H1 (cell line): ENCODE measurements at regions not wholly inside any gene's neighbourhood (a gene's known extent, or its start where the extent isn't known, plus 50 kb on each side); places are given as distances from the start of the nearest gene placed in this dataset.

Experiments
- SIN3A ChIP-seq, 2 experiments: IDR thresholded peaks in 1 of 2; conservative IDR thresholded peaks in 1 of 2; 2 replicates each; pipeline ENCODE4 v1.6.1; 2011 to 2012; ENCODE audit warnings: low read length in 2 of 2, improper control_type of control experiment in 1 of 2, low read depth in 1 of 2, mild to moderate bottlenecking in 1 of 2
- SIRT6 ChIP-seq: IDR thresholded peaks from one replicate; pipeline ENCODE4 v1.7.1; 2012; ENCODE audit warnings: low read length, inconsistent platforms
- TAF1 ChIP-seq: IDR thresholded peaks from 2 replicates; pipeline ENCODE4 v1.6.1; 2011; ENCODE audit warnings: mild to moderate bottlenecking, low read depth, low read length
- TF ChIP-seq, protein P1 (sequence below): fragments of 300-600 bp; sonication (generic); IDR thresholded peaks from 2 replicates; pipeline ENCODE4 v1.7.1; 2012; ENCODE audit warnings: low read length, moderate library complexity, mild to moderate bottlenecking, inconsistent platforms; ENCODE audit not compliant: insufficient replicate concordance

DNA sequence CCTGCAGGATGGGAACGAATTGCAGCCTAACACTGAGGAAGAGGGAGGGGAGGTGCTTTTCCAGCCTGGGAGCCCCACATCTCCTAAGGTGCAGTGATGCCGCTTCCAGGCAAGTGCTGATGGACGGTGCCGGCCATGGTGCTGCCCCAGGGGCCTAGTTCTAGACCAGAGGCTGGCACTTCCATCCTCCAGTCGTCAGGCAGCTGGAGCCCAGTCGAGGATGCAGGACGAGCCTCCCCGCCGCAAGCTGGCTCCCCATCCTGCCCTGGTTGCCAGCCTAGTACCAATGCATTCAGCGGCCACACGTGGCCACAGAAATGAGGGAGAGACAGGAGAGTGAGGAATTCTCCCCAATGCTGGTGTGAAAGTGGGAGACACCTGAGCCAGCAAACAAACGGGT is 413.5 kb downstream of the ZNF516 start (continued):
- TF ChIP-seq, protein P1, sequence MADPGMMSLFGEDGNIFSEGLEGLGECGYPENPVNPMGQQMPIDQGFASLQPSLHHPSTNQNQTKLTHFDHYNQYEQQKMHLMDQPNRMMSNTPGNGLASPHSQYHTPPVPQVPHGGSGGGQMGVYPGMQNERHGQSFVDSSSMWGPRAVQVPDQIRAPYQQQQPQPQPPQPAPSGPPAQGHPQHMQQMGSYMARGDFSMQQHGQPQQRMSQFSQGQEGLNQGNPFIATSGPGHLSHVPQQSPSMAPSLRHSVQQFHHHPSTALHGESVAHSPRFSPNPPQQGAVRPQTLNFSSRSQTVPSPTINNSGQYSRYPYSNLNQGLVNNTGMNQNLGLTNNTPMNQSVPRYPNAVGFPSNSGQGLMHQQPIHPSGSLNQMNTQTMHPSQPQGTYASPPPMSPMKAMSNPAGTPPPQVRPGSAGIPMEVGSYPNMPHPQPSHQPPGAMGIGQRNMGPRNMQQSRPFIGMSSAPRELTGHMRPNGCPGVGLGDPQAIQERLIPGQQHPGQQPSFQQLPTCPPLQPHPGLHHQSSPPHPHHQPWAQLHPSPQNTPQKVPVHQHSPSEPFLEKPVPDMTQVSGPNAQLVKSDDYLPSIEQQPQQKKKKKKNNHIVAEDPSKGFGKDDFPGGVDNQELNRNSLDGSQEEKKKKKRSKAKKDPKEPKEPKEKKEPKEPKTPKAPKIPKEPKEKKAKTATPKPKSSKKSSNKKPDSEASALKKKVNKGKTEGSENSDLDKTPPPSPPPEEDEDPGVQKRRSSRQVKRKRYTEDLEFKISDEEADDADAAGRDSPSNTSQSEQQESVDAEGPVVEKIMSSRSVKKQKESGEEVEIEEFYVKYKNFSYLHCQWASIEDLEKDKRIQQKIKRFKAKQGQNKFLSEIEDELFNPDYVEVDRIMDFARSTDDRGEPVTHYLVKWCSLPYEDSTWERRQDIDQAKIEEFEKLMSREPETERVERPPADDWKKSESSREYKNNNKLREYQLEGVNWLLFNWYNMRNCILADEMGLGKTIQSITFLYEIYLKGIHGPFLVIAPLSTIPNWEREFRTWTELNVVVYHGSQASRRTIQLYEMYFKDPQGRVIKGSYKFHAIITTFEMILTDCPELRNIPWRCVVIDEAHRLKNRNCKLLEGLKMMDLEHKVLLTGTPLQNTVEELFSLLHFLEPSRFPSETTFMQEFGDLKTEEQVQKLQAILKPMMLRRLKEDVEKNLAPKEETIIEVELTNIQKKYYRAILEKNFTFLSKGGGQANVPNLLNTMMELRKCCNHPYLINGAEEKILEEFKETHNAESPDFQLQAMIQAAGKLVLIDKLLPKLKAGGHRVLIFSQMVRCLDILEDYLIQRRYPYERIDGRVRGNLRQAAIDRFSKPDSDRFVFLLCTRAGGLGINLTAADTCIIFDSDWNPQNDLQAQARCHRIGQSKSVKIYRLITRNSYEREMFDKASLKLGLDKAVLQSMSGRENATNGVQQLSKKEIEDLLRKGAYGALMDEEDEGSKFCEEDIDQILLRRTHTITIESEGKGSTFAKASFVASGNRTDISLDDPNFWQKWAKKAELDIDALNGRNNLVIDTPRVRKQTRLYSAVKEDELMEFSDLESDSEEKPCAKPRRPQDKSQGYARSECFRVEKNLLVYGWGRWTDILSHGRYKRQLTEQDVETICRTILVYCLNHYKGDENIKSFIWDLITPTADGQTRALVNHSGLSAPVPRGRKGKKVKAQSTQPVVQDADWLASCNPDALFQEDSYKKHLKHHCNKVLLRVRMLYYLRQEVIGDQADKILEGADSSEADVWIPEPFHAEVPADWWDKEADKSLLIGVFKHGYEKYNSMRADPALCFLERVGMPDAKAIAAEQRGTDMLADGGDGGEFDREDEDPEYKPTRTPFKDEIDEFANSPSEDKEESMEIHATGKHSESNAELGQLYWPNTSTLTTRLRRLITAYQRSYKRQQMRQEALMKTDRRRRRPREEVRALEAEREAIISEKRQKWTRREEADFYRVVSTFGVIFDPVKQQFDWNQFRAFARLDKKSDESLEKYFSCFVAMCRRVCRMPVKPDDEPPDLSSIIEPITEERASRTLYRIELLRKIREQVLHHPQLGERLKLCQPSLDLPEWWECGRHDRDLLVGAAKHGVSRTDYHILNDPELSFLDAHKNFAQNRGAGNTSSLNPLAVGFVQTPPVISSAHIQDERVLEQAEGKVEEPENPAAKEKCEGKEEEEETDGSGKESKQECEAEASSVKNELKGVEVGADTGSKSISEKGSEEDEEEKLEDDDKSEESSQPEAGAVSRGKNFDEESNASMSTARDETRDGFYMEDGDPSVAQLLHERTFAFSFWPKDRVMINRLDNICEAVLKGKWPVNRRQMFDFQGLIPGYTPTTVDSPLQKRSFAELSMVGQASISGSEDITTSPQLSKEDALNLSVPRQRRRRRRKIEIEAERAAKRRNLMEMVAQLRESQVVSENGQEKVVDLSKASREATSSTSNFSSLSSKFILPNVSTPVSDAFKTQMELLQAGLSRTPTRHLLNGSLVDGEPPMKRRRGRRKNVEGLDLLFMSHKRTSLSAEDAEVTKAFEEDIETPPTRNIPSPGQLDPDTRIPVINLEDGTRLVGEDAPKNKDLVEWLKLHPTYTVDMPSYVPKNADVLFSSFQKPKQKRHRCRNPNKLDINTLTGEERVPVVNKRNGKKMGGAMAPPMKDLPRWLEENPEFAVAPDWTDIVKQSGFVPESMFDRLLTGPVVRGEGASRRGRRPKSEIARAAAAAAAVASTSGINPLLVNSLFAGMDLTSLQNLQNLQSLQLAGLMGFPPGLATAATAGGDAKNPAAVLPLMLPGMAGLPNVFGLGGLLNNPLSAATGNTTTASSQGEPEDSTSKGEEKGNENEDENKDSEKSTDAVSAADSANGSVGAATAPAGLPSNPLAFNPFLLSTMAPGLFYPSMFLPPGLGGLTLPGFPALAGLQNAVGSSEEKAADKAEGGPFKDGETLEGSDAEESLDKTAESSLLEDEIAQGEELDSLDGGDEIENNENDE, result no peak
- TF ChIP-seq SIN3A (conservative IDR thresholded peaks at IDR 0.05 in 1 of 2, IDR thresholded peaks at IDR 0.05 in 1 of 2; ENCODE audit: low read depth in 1 of 2, low read length in 2 of 2), result no peak
- no peak for TF ChIP-seq TAF1
- no peak for TF ChIP-seq SIRT6
